ENCODE measurements at regions not wholly inside any gene's neighbourhood (a gene's known extent, or its start where the extent isn't known, plus 50 kb on each side); places are given as distances from the start of the nearest gene placed in this dataset.

- TF ChIP-seq GABPA (IDR thresholded peaks at IDR 0.05; ENCODE audit: borderline replicate concordance, insufficient read depth, low read length) (no peak), EP300 (IDR thresholded peaks at IDR 0.05; ENCODE audit: borderline replicate concordance in 1 of 2, low read depth in 2 of 2, low read length in 2 of 2) (no peak), CHD1 (IDR thresholded peaks at IDR 0.05; ENCODE audit: low read depth, low read length) (no peak)
These were observed 80.8 kb downstream of the S1PR1 start (continued) for GRCh38 chr1:101317590-101317989.
